Inferior parietal cortex (tissue), 1 donor: ENCODE measurements at regions not wholly inside any gene's neighbourhood (a gene's known extent, or its start where the extent isn't known, plus 50 kb on each side); places are given as distances from the start of the nearest gene placed in this dataset.
"Not testable (repeated sequence)": the region's sequence is repeated elsewhere in the genome, so short reads cannot be mapped to it uniquely, and the experiment has no call there.

Experiments
- DNase-seq: peaks from one replicate; pipeline ENCODE4 v3.0.0-alpha.2; 2016; ENCODE audit errors: extremely low spot score

DNA sequence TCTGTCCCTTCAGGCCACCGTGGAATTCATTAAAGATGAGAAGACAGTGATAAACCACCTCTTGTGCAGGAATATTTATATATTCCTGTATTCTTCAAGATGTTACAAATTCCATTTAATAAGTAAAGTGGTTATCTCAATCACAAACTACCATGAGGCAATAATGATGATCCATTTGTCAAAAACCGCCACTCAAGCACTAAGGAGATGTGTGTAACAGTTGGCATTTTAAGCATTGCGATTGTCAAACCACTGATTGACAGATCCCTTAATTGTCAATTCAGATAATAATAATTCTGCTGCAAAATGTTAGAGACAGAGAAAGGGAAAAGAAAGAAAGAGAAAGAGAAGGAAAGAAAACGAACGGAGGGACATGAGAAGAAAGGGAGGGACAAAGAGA, 476.1 kb upstream of the RBFOX1 start:
- DNase-seq = no peak

DNA sequence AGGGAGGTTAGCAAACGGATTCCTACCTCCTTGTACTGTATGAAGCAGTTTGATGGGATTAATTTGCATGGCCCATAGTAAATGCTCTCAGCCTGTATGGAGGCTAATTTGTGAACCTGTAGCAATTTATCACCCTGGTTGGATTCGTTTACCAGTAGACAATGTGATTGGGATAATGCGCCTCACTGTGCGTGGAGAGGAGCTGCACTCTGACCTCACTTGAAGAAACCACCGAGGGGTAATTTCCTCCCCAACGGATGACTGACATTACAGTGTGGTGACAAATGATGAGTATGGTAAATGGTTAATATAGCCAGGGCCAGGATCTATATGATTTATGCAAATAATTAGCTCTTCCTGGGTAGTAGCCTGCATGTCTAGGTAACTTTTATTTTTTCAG, 479.1 kb upstream of the RBFOX1 start:
- no peak for DNase-seq

DNA sequence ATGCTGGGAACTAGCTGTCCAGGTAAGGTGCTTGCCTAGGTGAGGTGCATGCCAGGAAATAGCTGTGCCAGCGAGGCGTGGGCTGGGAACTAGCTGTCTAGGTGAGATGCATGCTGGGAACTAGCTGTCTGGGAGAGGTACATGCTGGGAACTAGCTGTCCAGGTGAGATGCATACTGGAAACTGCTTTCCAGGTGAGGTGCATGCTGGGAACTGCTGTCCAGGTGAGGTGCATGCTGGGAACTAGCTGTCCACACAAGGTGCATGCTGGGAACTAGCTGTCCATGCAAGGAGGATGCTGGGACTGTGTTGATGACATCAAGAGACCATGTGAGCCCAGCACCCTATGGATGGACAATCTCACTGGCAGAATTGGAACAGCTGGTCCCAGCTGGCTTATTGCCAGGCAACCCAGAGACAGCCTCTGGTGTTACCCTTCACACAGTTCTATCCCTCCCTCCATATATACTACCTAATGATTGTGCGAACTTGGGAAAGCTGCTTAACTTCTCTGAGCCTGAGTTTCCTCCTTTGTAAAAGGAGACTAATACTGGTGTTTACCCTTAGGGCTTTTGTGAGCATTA, 479.9 kb upstream of the RBFOX1 start:
- no peak for DNase-seq

DNA sequence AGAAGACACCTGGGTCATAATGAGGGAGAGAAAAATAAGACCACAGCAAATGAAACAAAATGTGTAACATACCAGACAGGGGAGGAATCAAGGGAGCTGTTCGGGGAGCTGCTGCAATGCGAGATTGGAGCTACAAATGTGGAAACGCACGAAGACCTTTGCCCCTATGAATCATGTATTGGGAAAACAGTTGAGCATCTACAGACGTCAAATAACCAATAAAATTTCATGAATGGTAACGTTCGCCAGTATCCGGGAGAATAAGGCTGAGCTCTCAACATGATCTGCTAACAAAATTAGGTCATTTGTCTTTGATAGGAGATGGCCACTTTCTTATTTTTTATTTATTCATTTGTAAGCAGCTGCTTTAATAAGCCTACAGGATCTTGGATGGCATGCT, 486.2 kb upstream of the RBFOX1 start:
- DNase-seq = no peak

DNA sequence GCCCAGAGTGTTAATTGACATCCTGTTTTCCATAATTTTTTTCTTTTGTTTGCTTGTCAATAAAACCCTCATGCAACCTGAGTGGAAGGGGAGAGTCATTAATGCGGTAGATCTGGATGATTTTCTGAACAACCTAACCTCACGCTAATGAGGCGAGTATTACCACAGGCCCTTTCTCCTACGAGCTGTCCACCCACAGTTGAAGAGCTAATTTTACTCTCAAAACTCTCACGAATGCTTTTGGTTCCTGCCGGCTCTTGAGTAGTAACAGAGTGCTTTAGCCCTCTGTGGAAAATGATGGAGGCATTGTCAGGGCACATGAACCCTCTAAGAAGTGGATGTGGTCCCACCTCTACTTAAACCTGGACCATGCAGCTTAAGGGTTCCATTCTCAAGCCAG, 491.3 kb upstream of the RBFOX1 start:
- no peak for DNase-seq

DNA sequence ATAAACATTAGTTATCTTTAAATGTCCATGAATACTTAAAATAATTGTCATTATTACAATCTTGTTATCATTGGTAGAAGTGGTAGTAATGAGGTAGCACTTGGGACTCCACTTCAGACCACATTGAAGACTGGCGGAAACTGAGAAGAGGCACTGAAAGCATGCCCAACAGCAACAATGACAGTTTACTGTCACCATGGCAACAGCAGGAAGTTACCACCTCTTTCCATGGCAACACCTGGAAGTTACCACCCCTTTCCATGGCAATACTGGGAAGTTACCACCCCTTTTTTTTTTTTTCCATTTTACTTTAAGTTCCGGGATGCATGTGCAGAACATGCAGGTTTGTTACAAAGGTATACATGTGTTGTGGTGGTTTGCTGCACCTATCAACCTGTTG, 494.9 kb upstream of the RBFOX1 start:
- DNase-seq = no peak

DNA sequence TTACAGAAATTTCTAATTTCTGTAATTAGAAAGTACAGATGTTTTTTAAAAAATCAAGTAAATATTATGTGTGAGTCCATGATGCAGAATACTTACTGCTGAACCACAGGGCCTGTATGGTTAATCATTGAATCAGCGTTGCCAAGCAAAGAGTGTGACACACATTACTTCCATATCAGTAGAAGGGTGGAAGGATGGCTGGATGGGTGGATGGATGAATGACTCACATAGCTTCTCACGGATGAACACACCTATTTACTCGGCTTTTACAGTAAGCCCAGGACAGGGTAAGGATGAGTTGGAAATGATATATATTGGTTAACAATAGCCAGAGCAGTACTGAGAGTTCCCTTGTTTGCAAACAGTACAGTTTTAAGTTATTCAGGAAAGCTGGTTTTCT, 495.9 kb upstream of the RBFOX1 start:
- no peak for DNase-seq

DNA sequence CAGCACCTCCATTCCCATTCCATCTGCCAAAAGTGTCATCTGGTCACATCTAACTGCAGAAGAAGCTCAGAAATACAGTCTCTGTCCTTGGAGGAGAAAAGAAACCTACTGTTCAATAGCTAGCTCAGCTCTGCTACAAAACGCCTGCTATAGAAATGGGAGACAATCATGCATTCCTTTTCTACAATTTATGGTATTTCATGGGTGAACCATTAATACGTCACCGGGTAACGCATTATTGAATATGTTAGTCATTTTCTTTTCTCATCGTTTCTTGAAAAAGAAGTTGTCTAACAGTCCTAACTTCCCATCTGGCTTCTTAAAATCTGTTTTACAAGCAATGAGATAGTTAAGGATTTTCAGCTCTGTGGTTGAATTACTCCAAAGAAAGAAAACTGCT, 496.7 kb upstream of the RBFOX1 start:
- DNase-seq = no peak

DNA sequence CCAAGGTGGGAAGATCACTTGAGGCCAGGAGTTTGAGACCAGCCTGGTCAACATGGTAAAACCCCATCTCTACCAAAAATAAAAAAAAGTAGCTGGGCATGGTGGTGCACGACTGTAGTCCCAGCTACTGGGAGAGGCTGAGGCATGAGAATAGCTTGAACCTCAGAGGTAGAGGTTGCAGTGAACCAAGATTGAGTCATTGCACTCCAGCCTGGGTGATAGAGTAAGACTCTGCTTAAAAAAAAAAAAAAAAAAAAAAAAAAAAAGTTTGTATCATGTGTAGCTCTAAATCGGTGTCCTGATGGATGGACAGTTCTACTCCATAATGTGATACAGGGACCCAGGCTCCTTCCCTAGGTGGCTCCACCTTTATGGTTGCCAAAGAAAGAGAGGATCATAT, 497.1 kb upstream of the RBFOX1 start:
- DNase-seq = no peak

DNA sequence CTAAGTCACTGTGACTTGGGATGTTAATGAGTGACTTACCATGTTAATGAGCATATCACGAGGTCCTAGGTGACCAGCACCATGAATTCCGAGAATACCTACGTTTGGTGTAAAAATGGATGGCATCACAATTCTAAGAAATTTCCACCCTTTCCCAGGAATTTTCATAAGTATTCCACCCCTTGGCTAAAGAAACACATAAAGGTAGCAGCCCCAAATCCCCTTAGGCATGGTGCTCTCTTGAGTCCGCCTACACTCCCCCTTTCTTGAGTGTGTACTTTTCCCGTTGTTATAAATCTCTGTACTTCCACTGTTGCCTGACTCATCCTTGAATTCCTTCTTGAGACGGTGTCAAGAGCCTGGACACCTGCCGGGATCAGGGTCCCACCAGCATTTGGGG, 504.0 kb upstream of the RBFOX1 start:
- DNase-seq = no peak

DNA sequence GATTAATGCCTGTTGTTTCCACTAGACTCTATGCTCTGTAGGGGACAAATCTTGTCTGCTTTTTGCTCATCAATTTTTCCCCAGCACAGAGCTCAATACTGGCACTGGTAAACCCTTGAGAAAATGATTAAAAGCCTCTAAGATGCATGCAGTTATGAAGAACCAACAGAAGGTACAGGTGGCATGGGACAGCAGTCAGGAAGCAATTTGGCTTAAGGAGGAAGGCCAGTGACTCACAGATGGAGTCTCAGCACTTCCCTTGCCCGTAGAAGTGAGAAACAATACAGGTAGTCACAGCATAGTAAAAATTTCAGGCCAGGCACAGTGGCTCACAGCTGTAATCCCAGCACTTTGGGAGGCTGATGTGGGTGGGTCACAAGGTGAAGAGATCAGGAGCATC, 504.7 kb upstream of the RBFOX1 start:
- DNase-seq = no peak

DNA sequence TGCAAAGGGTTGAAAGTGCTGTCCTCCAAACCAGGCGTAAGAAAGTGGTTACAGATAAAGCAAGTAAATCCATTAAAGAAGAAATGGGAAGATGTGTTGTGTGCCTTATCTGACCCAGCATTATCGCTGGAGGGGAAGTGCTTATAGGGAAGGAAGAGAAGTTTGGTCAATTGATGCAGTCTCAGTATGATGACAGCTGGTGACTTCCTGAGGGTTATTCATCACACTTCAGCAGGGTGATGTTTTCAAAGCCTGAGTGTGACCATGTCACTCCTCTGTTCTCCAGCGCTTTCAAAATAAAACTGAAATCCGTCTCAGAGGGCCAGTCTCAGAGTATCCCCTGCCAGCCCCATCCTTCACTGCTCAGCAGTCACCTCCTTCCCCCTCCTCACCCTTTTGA, 505.4 kb upstream of the RBFOX1 start:
- no peak for DNase-seq

DNA sequence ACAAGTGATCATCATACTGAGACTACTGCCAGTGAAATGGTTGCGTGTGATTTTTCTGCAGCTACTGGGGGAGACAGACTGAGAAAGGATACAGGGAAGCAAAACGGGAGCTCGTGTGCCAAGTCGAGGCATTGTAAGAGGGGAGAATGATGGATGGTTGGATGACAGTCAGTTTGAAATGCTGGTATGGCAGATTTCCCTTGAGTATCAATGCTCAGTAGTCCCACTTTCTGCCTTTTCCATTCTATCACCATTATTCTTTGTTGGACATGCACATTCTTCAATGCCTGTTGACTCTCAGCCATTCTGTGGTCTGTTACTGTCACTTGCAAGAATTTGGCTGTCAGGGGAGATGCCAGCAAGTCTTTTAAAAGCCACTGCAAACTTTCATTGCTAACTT, 510.6 kb upstream of the RBFOX1 start:
- no peak for DNase-seq

DNA sequence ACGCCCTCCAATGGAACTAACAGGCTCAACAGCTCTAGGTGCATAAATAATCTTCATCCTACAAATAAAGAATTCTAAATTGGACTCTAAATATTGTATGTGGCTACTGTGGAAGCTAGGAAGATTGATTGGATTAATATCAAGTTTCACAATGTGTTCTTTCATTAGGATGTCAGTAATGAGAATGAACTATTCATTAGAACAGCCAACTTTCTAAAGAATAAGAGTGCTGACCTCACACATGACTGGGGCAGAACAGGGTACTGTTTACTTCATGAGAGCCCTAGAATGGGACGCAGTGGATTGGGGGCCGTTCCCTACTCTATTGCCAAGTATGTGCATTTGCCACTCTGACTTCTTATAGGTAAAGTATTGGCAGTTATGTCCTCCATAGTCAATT, 528.2 kb upstream of the RBFOX1 start:
- DNase-seq = peak; percentile 25

DNA sequence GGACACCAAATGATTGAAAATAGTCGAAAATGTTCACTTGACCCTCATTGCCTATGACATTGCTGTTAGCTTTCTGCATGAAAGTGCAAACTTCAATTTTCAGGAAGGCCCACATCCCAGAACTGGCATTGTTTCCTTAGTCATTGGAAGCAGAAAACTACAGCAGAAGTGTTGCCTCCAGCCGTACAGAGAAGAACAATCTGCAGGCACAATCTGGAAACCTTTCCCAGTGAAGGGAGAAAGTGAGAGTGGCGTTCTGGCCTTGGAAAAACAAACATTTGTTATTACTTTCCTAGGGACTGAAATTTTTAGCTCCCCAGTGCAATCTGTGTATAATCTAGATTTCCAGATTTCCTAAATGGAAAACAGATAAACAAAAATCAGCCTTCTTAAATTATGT, 529.5 kb upstream of the RBFOX1 start:
- DNase-seq = peak; percentile 7

DNA sequence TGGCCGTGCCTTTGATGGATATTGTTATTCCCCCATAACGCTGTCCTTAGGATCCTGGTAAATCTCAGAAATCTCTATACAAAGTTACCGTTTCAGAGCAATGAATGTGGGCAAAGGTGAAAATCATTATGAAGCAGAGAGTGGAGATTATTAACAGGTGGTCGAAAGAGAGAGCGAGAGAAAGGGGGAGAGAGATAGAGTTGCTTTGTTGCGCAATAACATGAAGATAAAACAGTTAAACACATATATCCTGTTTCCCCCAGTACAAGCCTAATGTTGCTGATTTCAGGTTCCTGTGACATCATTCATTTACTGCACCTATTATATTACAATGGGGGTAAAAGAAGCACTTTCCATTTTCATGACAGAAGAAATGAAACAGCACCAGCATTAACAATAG, 535.4 kb upstream of the RBFOX1 start:
- DNase-seq = no peak

DNA sequence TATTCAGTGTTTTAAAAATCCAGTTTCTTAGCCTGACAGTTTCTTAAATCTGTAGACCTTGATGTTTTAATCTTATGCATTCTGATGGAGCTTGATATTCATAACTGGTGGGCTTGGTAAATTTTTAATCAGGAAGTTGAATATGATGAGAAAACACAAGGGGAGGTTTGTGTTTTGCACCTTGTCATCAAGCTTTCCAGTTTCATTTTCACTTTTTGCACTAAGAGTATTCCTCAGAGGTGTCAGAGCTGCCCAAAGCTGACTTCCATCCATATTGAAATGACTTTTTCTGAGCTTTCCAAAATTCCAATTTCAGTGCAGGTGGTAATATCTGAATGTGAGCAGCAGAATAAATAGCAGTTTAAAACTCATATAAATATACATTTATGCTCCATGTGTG, 555.0 kb upstream of the RBFOX1 start:
- DNase-seq = peak; percentile 20

DNA sequence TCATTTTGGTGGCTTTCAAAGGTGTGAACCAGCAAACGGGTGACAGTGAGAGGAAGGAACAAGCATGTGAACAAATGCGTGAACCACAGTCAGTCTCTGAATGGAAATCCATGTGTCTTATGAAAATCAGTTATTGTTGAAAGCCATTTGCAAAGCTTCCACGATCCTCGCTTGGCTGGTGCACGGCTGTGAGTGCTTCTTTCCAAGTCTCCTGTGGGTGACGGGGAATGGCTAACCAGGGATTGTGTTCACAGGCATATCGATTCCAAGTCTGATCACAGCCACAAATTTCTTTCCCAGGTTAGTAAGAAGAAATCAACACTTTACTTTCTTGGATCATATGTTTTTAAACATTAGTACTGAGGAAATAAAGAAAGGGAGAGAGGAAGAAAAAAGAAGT, 556.9 kb upstream of the RBFOX1 start:
- DNase-seq = peak; percentile 22

DNA sequence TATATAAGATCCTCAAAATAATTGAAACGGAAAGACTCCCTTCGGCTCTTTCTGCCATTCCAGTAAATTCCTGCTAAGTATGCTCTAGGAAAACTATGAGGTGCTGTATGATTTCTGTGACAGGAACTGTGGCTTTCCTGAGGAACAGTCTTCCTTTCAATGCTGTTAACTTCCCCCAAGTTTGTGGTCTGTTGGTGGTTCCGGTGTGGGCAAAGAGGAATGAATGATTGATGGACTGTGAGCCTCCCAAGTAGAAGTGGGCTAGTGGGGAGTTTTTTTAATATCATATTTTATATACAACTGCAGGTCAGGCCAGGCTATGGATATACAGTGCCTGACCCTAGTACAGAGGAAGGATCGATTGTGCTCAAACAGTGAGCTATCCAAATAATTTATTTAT, 560.7 kb upstream of the RBFOX1 start:
- no peak for DNase-seq

DNA sequence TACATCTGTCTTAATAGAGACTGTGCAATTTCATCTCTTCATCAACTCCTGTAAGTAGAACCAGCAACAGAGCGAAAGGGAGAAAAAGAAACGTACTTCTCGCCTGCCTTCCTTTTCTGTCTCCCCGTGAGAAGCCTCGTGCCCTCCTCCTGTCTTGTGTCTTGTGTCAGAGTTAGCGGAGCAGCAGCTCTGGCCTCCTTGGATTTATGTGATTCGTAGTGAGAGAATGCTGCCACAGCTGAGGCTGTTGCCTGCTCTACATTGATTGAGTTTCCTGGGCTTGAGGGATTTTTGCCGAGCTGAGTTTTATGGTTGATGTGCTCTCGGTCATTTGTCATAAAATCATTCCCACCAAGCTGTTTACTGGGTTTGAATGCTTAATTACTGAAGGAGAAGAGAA, 579.1 kb upstream of the RBFOX1 start:
- no peak for DNase-seq

DNA sequence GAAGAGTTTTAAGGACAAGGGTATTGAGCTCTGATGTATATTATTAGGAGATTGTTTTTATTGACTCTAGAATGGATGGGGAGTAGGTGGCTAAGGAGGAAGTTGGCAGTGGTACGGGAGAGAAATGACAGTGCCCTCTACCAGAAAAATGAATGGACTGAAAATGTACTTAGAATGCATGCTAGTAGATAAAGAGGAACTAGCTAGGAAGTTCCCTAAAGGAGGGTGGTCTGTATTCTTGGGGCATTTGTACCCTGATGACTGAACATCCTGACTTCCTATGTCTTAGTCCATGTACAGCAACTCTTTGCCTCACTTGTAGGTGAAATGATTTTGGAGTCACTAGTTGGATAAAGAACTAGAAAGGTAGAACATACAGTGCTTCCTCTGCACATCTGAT, 581.5 kb upstream of the RBFOX1 start:
- no peak for DNase-seq

DNA sequence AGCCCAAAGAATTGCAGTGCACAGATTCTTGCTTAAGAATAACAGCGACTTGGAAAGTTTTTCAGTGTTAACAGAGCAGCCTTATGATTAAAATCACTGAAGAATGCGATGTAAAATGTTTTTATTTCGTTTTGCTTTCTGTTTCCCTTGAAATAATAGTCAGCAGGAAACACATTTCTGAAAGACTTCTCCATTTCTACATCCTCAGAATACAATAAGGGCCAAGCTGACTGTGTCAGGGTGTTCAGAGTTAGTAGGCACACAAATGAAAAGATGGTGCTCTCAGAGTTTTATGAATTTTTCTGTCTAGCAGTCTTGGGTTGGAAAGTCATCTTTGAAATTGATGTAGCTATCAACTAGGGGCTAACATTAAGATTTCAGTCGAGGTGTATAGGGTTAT, 582.9 kb upstream of the RBFOX1 start:
- no peak for DNase-seq

DNA sequence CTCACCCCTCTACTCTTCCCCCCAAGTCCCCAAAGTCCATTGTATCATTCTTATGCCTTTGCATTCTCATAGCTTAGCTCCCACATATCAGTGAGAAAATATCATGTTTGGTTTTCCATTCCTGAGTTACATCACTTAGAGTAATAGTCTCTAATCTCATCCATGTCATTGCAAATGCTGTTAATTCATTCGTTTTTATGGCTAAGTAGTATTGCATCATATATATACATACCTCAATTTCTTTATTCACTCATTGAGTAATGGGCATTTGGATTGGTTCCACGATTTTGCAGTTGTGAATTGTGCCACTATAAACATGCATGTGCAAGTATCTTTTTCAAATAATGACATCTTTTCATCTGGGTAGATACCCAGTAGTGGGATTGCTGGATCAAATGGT, 596.3 kb upstream of the RBFOX1 start:
- not testable (repeated sequence) for DNase-seq

DNA sequence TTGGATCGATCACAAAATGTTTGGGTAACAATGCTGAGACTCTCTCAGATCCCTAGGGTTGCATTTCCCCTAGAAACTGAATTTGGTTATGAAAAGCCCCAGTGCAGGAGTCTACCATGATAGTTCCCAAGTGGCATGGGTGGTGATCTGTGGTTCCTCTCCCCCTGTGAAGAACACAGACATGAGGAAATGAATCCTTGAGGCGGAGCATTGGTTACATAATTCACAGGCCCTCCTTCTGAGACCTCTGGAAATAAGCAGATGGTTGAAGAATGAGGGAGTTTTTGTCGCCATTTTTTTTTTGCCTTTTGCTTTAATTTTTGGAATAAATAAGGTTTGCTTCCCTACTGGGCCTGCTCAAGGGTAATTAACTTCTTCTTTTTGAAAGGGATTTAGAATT, 597.0 kb upstream of the RBFOX1 start:
- no peak for DNase-seq

DNA sequence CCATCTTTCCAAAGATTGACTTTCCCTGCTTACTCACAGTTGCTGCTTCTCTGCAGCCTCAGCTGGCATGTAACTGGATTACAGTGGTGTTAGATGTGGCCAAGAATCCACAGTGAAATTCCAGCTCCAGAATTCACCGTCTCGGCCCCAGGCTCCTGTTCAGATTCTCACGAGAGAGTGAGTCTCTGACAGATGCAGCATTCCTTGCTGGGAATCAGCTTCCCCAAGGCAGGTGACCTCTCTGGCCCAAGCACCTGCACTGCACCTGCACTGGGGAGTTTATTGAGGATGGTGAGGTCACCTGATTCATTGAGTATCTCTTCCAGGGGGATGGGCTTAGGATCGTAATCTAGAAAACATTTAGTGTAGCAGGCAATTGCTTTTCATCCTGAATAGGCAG, 600.5 kb upstream of the RBFOX1 start:
- no peak for DNase-seq
